NK-92 treated with Interleukin-12 subunit alpha and Interleukin-12 subunit beta, amount 100 ng/mL, for 24 hours (cell line): ENCODE measurements at regions not wholly inside any gene's neighbourhood (a gene's known extent, or its start where the extent isn't known, plus 50 kb on each side); places are given as distances from the start of the nearest gene placed in this dataset.

ENCODE experiments used
- DNase-seq: peaks from one replicate; lab custom pipeline; 2025; lab: John Stamatoyannopoulos, UW

GRCh38 chr6:163951326-163951725 lies 536.8 kb downstream of the QKI start:
- no peak for DNase-seq

DNA sequence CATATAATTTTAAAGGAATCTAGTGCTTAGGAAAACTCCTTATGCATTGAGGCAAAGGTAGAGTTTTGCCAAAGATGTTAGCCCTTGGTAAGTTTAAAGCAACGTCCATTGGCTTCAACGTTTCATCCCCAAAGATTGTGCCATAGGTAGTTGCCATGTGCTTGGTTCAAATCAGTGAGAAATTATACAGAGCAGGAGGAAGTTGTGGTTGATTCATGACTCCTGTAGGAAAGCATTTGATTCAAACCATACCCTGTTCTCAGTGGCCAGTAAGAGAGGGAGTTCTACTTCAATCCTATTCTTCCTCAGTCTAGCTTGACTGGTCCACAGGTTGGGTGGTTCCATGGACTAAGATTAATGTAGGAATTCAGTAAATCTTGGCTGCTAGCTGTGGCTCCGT lies 535.6 kb downstream of the QKI start:
- DNase-seq = no peak

DNA sequence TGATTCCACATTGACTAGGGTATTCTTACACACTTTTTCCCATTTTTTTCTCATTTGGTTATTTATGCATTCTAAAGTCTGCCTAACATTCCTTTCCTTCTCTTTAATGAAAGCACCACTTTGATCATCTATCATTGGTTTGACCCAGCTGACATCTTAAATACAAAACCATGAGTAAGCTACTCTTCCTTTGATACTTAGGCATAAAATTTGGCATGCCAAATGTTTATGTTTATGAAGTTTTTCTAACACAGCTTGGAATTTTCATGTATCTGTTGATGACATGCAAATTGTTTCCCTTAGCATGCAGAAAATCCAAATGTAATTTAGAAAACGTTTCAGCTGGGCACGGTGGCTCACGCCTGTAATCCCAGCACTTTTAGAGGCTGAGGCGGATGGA lies 534.9 kb downstream of the QKI start:
- DNase-seq = no peak

DNA sequence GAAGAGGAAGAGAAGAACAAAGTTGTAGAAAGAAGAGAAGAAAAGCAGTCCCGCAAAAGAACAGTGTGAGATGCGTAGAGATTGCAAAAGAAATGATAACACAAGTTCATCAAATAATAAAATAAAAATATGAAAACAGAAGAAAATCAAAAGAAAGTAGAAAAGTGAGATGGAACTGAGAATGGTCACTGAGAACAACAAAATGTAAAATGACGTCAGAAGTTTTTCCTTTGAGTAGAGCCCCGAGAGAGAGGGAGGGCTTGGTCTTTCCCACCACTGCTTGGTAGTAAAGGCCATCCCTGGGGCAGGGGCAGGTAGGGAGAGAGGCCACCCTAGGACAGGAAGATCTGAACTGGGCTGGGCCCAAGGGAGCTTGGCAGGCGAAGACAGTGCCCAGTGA lies 533.7 kb downstream of the QKI start:
- no peak for DNase-seq

GRCh38 chr6:163947276-163947675 lies 532.8 kb downstream of the QKI start:
- no peak for DNase-seq

- DNase-seq = no peak
These were observed 531.9 kb downstream of the QKI start for GRCh38 chr6:163946437-163946836.

DNA sequence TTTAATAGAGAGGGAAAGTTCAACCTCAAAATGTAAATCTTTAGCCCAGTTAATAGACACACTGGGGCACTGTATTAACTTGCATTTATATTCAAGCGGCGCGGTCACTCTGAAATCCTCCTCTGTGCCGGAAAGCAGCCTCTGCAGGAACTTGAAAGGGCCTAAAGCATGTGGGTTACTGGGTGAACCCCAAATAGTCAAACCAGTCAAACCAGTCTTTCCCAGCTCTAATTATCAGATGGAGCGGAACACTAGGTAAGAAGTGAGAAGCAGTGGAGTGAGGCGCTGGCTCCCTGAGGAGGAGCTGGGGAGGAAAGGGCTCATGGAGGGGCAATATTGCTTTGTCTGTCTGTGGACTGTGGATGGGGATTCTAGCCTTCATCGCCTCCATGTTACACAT lies 531.3 kb downstream of the QKI start:
- DNase-seq = no peak

- DNase-seq = no peak
These were observed 530.4 kb downstream of the QKI start for GRCh38 chr6:163944897-163945296.

GRCh38 chr6:163943607-163944385 lies 529.3 kb downstream of the QKI start:
- no peak for DNase-seq

- no peak for DNase-seq
These were observed 528.3 kb downstream of the QKI start for GRCh38 chr6:163942790-163943189.

DNA sequence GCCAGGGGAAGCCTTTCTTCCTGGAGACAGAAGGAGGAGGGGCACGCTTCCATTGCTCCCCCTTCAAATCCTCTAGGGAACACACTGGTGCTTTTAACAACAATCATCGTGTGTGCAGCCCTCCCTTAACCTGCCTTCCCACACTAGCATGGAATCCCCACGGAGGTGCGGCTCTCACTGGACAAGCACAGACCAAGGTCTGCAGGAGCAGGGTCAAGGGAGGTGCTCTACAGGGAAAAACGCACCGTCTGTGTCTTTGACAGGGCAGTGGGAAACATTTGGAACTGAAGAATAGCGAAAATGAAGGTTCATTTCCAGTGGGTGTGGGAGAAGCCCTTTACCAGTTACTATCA lies 527.1 kb downstream of the QKI start:
- no peak for DNase-seq

DNA sequence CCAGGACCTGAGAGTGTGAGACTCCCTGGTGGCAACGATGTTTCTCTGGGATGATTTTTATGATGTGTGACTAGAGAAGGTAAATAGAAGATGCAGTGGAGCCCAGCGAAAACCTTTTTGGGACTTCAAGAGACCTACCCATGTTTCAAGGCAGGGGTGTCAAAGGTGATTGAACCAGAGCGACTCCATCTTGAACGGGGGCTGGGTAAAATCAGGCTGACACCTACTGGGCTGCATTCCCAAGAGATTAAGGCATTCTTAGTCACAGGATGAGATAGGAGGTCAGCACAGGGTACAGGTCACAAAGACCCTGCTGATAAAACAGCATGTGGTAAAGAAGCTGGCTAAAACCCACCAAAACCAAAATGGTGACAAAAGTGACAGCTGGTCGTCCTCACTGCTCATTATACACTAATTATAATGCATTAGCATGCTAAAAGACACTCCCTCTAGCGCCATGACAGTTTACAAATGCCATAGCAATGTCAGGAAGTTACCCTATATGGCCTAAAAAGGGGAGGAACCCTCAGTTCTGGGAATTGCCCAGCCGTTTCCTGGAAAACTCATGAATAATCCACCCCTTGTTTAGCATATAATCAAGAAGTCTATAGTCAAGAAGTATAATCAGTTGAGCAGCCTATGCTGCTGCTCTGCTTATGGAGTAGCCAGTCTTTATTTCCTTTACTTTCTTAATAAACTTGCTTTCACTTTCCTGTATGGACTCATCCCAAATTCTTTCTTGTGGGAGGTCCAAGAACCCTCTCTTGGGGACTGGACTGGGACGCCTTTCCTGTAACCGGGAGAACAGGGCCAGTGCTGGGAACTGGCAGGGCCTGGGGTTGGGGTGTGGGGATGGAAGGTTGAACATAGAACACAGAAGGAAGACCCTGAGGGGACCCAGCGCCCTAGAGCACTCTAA lies 526.4 kb downstream of the QKI start:
- no peak for DNase-seq

- DNase-seq = no peak
These were observed 522.6 kb downstream of the QKI start for GRCh38 chr6:163937071-163937470.

- DNase-seq = no peak
These were observed 520.7 kb downstream of the QKI start for GRCh38 chr6:163935158-163935762.

GRCh38 chr6:163930012-163930411 lies 515.5 kb downstream of the QKI start:
- no peak for DNase-seq

- DNase-seq = no peak
These were observed 515.0 kb downstream of the QKI start for GRCh38 chr6:163929538-163929937.

DNA sequence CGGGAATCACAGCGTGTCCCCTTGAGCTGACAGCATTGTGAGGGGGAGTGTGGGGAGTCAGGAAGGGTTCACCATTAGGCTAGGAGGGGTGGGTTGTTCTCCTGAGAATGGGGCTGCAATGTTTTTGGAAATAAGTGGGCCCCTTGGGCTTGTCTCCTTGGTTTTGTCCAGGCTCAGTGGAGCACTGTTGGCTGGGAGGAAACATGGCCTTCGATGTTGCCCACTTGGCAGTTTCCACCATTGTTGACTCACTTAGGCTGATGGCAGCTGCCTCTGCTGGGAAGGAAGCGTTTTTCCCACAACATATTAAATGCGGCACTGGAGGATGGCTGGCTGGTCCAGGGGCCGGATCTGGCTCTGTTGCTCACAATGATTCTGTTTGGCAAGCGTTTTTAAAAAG lies 512.1 kb downstream of the QKI start:
- no peak for DNase-seq

DNA sequence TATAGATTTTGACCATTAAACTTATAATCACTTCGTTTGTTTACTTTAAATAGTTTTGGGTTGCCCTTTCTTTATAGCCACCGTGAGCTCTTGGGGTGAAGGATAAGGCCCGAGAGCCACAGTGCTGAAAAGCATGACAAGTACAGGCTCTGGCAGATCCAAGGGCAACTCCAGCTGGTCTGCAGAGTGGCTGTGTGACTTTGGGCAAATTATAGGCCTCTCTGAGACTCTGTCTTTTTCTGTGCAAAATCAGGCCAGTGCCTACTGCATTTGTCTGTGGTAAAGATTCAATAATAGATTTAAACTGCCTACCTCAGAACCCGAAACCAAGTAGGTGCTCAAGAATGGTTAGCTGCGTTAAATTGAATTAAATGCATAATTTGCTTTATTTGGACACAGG lies 511.3 kb downstream of the QKI start:
- DNase-seq = no peak

- no peak for DNase-seq
These were observed 509.3 kb downstream of the QKI start for GRCh38 chr6:163923658-163924411.

- no peak for DNase-seq
These were observed 508.0 kb downstream of the QKI start for GRCh38 chr6:163922562-163922961.

DNA sequence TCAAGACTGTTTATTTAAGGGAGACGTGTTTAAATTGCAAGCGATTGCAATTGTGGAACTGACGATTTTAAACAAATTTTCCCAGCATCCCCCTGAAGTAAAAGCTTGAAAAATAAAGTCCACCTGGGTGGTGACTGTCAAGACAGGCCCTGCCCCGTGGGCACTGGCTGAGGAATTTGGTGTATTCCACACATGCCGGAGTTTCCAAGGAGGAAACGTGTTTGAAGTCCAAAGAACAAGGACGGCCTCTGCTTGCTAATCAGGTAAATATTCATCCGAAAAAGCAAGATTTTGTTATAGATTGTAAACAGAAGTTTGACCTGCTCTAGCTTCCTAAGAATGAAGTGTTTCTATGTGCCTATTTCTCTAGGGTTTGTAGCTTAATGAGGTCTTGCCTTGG lies 505.1 kb downstream of the QKI start:
- DNase-seq = no peak
